Testis (tissue), 2 donors: ENCODE measurements at regions not wholly inside any gene's neighbourhood (a gene's known extent, or its start where the extent isn't known, plus 50 kb on each side); places are given as distances from the start of the nearest gene placed in this dataset.
"Not testable (repeated sequence)": the region's sequence is repeated elsewhere in the genome, so short reads cannot be mapped to it uniquely, and the experiment has no call there.

Experiments used
- DNase-seq: peaks from one replicate; pipeline ENCODE4 v3.0.0-alpha.2; 2019
- H3K27ac ChIP-seq, 2 donors: fragments of 200-600 bp; sonication (generic); one replicate each; pipeline ENCODE4 v1.5.1; 2019
- H3K27me3 ChIP-seq: fragments of 200-600 bp; sonication (generic); one replicate; pipeline ENCODE4 v1.5.1; 2019
- H3K36me3 ChIP-seq: fragments of 200-600 bp; sonication (generic); one replicate; pipeline ENCODE4 v1.5.1; 2017; ENCODE audit warnings: low read depth; ENCODE audit errors: missing control alignments
- H3K4me1 ChIP-seq: fragments of 200-600 bp; sonication (generic); one replicate; pipeline ENCODE4 v1.5.1; 2019
- H3K4me3 ChIP-seq, 2 donors: fragments of 200-600 bp; sonication (generic); one replicate each; pipeline ENCODE4 v1.5.1; 2017 to 2019
- H3K9me3 ChIP-seq: fragments of 200-600 bp; sonication (generic); one replicate; pipeline ENCODE4 v1.5.1; 2017
- POLR2A ChIP-seq: fragments of 450-650 bp; IDR thresholded peaks from one replicate; pipeline ENCODE4 v1.6.1; 2017; ENCODE audit warnings: antibody characterized with exemption, mild to moderate bottlenecking, moderate library complexity
- WGBS, 2 donors: methylation state at CpG; one replicate each; pipeline ENCODE4 v1.1.5; 2018; 5-methylcytosine and 5-hydroxymethylcytosine counted together
- intact Hi-C: fragments of 100-400 bp; cut with DNase I; formaldehyde crosslinking; loops from one replicate; pipeline ENCODE4 v1.15.1; 2023; ENCODE audit warnings: low total_unique reads
- TF ChIP-seq, protein P1 (sequence below), 3 experiments: fragments of 450-650 bp in 2 of 3; fragments of 200-600 bp in 1 of 3; sonication (generic) in 1 of 3; IDR thresholded peaks; one replicate each; pipeline ENCODE4 v1.5.1; 2016 to 2019; ENCODE audit warnings: antibody characterized with exemption in 3 of 3, mild to moderate bottlenecking in 2 of 3, moderate library complexity in 1 of 3

DNA sequence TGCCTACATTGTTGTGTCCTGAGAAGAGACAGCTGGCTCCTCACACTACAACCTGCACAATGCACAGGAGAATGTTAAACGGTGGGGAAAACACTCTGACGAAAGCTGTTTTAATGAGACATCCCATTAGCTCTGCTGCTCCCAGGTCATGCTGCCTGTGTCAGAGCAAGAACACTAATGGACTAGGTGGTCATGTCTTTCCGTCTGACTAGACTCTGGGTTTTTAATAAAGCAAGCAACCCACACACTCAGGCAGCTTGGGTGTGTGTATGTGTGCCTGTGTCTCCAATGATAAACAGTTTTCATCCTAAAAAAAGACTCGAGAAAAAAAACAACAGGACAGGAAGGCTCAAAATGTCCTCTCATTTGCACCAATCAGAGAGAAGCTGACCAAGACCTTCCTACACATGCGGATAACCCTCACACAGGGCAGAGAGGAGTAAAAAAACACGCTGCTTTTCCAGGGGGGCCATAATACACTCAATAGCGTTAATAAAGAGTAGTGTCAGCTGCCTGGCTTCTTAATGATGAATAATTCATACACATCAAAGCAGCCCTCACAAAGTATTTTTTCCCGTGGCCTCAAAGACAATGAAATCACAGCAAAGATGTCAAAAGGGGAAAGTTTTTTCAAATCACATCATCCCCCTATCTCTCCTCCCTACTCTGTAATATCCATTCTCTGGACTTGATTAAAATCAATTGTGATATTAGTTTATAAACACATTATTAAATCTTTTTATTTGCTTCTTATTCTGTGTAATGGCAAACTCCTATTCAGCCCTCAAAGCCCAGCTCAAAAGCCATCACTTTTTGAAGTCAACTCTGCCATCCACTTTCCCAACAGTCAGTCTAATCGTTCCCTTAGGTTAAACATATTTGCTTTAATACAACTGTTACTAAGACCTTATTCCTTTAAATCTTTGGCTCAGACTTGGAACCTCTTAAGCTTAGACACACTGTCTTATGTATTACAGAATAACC lies 244.2 kb upstream of the CDH11 start:
- Histone ChIP-seq H3K4me3 (no peak overlapping the region), H3K27me3 (no peaks in the 10 kb centered on the region), H3K9me3 (no peaks in the 10 kb centered on the region), H3K27ac (no peak overlapping the region), H3K4me1 (no peaks in the 10 kb centered on the region), H3K36me3 (no peaks in the 10 kb centered on the region)
- 65 to 69% methylated on average over 9 of the region's 9 CpGs for WGBS, 2 donors
- no peak for DNase-seq
- TF ChIP-seq, protein P1, sequence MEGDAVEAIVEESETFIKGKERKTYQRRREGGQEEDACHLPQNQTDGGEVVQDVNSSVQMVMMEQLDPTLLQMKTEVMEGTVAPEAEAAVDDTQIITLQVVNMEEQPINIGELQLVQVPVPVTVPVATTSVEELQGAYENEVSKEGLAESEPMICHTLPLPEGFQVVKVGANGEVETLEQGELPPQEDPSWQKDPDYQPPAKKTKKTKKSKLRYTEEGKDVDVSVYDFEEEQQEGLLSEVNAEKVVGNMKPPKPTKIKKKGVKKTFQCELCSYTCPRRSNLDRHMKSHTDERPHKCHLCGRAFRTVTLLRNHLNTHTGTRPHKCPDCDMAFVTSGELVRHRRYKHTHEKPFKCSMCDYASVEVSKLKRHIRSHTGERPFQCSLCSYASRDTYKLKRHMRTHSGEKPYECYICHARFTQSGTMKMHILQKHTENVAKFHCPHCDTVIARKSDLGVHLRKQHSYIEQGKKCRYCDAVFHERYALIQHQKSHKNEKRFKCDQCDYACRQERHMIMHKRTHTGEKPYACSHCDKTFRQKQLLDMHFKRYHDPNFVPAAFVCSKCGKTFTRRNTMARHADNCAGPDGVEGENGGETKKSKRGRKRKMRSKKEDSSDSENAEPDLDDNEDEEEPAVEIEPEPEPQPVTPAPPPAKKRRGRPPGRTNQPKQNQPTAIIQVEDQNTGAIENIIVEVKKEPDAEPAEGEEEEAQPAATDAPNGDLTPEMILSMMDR (IDR thresholded peaks at IDR 0.05): no peak
- TF ChIP-seq POLR2A: no peak
- intact Hi-C loops: no loop called here

DNA sequence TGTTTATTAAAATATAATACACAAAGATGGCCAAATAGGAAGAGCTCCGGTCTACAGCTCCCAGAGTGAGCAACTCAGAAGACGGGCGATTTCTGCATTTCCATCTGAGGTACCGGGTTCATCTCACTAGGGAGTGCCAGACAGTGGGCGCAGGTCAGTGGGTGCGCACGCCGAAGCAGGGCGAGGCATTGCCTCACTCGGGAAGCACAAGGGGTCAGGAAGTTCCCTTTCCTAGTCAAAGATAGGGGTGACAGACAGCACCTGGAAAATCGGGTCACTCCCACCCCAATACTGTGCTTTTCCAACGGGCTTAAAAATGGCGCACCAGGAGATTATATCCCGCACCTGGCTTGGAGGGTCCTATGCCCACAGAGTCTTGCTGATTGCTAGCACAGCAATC lies 234.9 kb upstream of the CDH11 start:
- H3K4me1 ChIP-seq, H3K36me3 ChIP-seq, DNase-seq, H3K27me3 ChIP-seq, H3K4me3 ChIP-seq, H3K27ac ChIP-seq, intact Hi-C loops, H3K9me3 ChIP-seq: not testable (repeated sequence)
- 97 to 98% methylated on average over 12 to 14 of the region's 14 CpGs for WGBS, 2 donors

DNA sequence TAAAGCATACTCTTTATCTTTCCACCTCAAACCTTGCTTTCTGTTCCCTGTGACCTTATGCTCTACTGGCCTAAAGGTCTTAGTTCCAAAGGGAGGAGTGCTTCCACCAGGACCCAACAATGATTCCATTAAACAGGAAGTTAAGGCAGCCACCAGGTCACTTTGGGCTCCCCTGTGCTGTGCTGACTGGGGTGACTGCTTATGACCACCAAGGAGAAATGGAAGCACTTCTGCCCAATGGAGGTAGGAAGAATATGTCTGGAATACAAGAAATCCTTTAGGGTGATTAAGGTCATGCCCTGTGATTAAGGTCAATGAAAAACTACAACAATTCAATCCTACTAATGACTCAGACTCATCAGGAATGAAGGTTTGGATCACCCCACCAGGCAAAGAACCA lies 233.8 kb upstream of the CDH11 start:
- H3K36me3 ChIP-seq: no peaks in the 10 kb centered on the region
- no peak for DNase-seq
- H3K4me1 ChIP-seq: no peaks in the 10 kb centered on the region
- TF ChIP-seq, protein P1 (IDR thresholded peaks at IDR 0.05): no peak
- no peak for TF ChIP-seq POLR2A
- no peaks in the 10 kb centered on the region for H3K9me3 ChIP-seq
- no peak overlapping the region for H3K4me3 ChIP-seq
- intact Hi-C loops: no loop called here
- H3K27ac ChIP-seq: no peak overlapping the region
- no peaks in the 10 kb centered on the region for H3K27me3 ChIP-seq

DNA sequence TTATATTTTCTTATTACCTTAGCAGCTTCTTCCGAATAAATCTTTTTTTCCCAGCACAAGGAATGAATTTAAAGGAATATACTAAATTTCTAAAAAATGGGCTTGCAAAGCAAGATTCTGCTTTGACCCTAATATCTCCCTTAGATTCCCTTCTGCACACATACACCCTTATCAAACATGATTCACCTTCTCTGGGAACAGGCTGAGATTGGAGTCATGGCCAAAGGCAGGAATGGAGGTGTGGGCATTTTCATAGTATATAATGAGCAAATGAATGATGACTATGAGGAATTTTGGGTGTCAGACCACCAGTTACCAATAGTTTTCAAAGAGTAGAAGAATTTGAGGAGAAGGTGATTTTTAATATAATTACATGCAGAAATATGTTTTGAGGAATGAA lies 231.3 kb upstream of the CDH11 start:
- Histone ChIP-seq H3K27me3 (no peaks in the 10 kb centered on the region), H3K27ac (no peak overlapping the region), H3K9me3 (no peaks in the 10 kb centered on the region), H3K36me3 (no peaks in the 10 kb centered on the region), H3K4me1 (no peaks in the 10 kb centered on the region), H3K4me3 (no peak overlapping the region)
- intact Hi-C loops: no loop called here
- TF ChIP-seq, protein P1 (IDR thresholded peaks at IDR 0.05): no peak
- no peak for TF ChIP-seq POLR2A
- WGBS, 2 donors: 90 to 91% methylated on average over 1 of the region's 1 CpG
- no peak for DNase-seq

DNA sequence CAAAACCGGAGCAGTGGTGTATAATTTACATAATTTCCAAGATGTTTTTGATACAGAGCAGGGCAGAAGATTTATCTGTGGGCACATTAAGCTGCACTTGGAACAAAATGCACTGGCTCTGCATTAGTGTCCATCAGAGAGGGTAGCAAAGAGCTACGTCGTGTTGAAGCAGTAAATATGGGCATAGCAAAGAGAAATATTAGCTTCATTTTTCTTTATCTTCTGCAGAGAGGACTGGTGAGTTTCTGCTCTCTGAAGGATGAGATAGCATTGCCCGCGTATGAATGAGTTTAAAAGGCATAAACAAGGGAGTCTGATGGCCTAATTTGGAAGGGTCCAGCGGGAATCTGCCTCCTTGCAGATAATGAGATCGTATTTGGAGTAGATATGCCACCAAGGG lies 227.8 kb upstream of the CDH11 start:
- DNase-seq: no peak
- Histone ChIP-seq H3K4me3 (no peak overlapping the region), H3K9me3 (no peaks in the 10 kb centered on the region), H3K4me1 (no peaks in the 10 kb centered on the region), H3K27me3 (no peaks in the 10 kb centered on the region), H3K27ac (no peak overlapping the region), H3K36me3 (no peaks in the 10 kb centered on the region)
- no peak for TF ChIP-seq POLR2A
- TF ChIP-seq, protein P1 (IDR thresholded peaks at IDR 0.05): no peak
- 54 to 74% methylated on average over 7 of the region's 7 CpGs for WGBS, 2 donors
- intact Hi-C loops: no loop called here
